GM18858 (cell line): ENCODE measurements at regions not wholly inside any gene's neighbourhood (a gene's known extent, or its start where the extent isn't known, plus 50 kb on each side); places are given as distances from the start of the nearest gene placed in this dataset.
"Not testable (repeated sequence)": the region's sequence is repeated elsewhere in the genome, so short reads cannot be mapped to it uniquely, and the experiment has no call there.

ENCODE experiments used
- ATAC-seq: cut with Tn5 transposase; IDR thresholded peaks from one replicate; pipeline ENCODE4 v1.9.1; 2021; ENCODE audit not compliant: unreplicated experiment

GRCh38 chr3:150303768-150304167 lies 104.3 kb upstream of the TSC22D2 start:
- ATAC-seq, result no peak

GRCh38 chr3:150302246-150302645 lies 105.9 kb upstream of the TSC22D2 start:
- no peak for ATAC-seq

GRCh38 chr3:150300852-150301517 lies 107.1 kb upstream of the TSC22D2 start:
- ATAC-seq, result no peak

GRCh38 chr3:150300388-150300787 lies 107.7 kb upstream of the TSC22D2 start:
- ATAC-seq, result no peak

- ATAC-seq, result no peak
Measured at GRCh38 chr3:150299201-150299600, 108.9 kb upstream of the TSC22D2 start.

- no peak for ATAC-seq
Measured at GRCh38 chr3:150296966-150297365, 111.1 kb upstream of the TSC22D2 start.

GRCh38 chr3:150296123-150296735 lies 111.9 kb upstream of the TSC22D2 start:
- no peak for ATAC-seq

- ATAC-seq, result no peak
Measured at GRCh38 chr3:150293401-150294001, 114.6 kb upstream of the TSC22D2 start.

- ATAC-seq, result no peak
Measured at GRCh38 chr3:150292891-150293290, 115.2 kb upstream of the TSC22D2 start.

GRCh38 chr3:150291515-150291914 lies 116.6 kb upstream of the TSC22D2 start:
- ATAC-seq, result no peak

- ATAC-seq, result peak; percentile 80
Measured at GRCh38 chr3:150286390-150287147, 121.5 kb upstream of the TSC22D2 start.

GRCh38 chr3:150285601-150286000 lies 122.5 kb upstream of the TSC22D2 start:
- no peak for ATAC-seq

GRCh38 chr3:150278843-150279381 lies 129.2 kb upstream of the TSC22D2 start:
- no peak for ATAC-seq

GRCh38 chr3:150278195-150278594 lies 129.9 kb upstream of the TSC22D2 start:
- no peak for ATAC-seq

- ATAC-seq, result no peak
Measured at GRCh38 chr3:150277444-150277843, 130.7 kb upstream of the TSC22D2 start.

GRCh38 chr3:150275941-150276340 lies 132.2 kb upstream of the TSC22D2 start:
- no peak for ATAC-seq

- ATAC-seq, result no peak
Measured at GRCh38 chr3:150274372-150274771, 133.7 kb upstream of the TSC22D2 start.

- no peak for ATAC-seq
Measured at GRCh38 chr3:150273396-150273795, 134.7 kb upstream of the TSC22D2 start.

GRCh38 chr3:150271591-150271960 lies 136.5 kb upstream of the TSC22D2 start:
- no peak for ATAC-seq

GRCh38 chr3:150270883-150271590 lies 137.1 kb upstream of the TSC22D2 start:
- ATAC-seq, result no peak

GRCh38 chr3:150270444-150270843 lies 137.7 kb upstream of the TSC22D2 start:
- not testable (repeated sequence) for ATAC-seq
